GM19455 (cell line): ENCODE measurements at regions not wholly inside any gene's neighbourhood (a gene's known extent, or its start where the extent isn't known, plus 50 kb on each side); places are given as distances from the start of the nearest gene placed in this dataset.
A peak's percentile ranks its signal among the peaks of the same experiment; 100 is the strongest.

Experiments
- ATAC-seq: cut with Tn5 transposase; IDR thresholded peaks from one replicate; pipeline ENCODE4 v1.9.1; 2021; ENCODE audit not compliant: unreplicated experiment

- ATAC-seq, result no peak
Observed at GRCh38 chr6:132934496-132934895, 120.1 kb downstream of the RPS12 start.

- no peak for ATAC-seq
Observed at GRCh38 chr6:132936646-132937045, 122.3 kb downstream of the RPS12 start.

- no peak for ATAC-seq
Observed at GRCh38 chr6:132937466-132937906, 123.1 kb downstream of the RPS12 start.

- ATAC-seq, result no peak
Observed at GRCh38 chr6:132948889-132949288, 134.5 kb downstream of the RPS12 start.

- no peak for ATAC-seq
Observed at GRCh38 chr6:132950566-132950965, 136.2 kb downstream of the RPS12 start.

- ATAC-seq, result no peak
Observed at GRCh38 chr6:132952031-132952867, 137.9 kb downstream of the RPS12 start.

- ATAC-seq, result no peak
Observed at GRCh38 chr6:132952986-132953385, 138.6 kb downstream of the RPS12 start.

- ATAC-seq, result no peak
Observed at GRCh38 chr6:132954222-132954621, 139.9 kb downstream of the RPS12 start.

- ATAC-seq, result no peak
Observed at GRCh38 chr6:132954936-132955335, 140.6 kb downstream of the RPS12 start.

GRCh38 chr6:132959639-132960326 is 145.4 kb downstream of the RPS12 start:
- no peak for ATAC-seq

- no peak for ATAC-seq
Observed at GRCh38 chr6:132960720-132961119, 146.4 kb downstream of the RPS12 start.

GRCh38 chr6:132961122-132961521 is 146.8 kb downstream of the RPS12 start:
- no peak for ATAC-seq

GRCh38 chr6:132961610-132962009 is 147.2 kb downstream of the RPS12 start:
- no peak for ATAC-seq

GRCh38 chr6:132962936-132963868 is 148.8 kb downstream of the RPS12 start:
- ATAC-seq, result peak; percentile 89

GRCh38 chr6:132964101-132964867 is 149.9 kb downstream of the RPS12 start:
- no peak for ATAC-seq

- no peak for ATAC-seq
Observed at GRCh38 chr6:132964868-132965382, 150.6 kb downstream of the RPS12 start.

GRCh38 chr6:132967871-132968270 is 153.5 kb downstream of the RPS12 start:
- ATAC-seq, result no peak

- no peak for ATAC-seq
Observed at GRCh38 chr6:132968419-132968950, 154.1 kb downstream of the RPS12 start.

GRCh38 chr6:132969196-132969595 is 154.8 kb downstream of the RPS12 start:
- no peak for ATAC-seq

GRCh38 chr6:132971676-132972075 is 157.3 kb downstream of the RPS12 start:
- no peak for ATAC-seq
